Left lung (tissue), 4 donors: ENCODE measurements at regions not wholly inside any gene's neighbourhood (a gene's known extent, or its start where the extent isn't known, plus 50 kb on each side); places are given as distances from the start of the nearest gene placed in this dataset.
"Not testable (repeated sequence)": the region's sequence is repeated elsewhere in the genome, so short reads cannot be mapped to it uniquely, and the experiment has no call there.

ENCODE experiments used
- ATAC-seq: fragments of 200-7000 bp; cut with Tn5 transposase; one replicate; pipeline ENCODE4 v1.9.1; 2020; ENCODE audit warnings: moderate library complexity
- DNase-seq, 4 donors: peaks; one replicate each; pipeline ENCODE4 v3.0.0-alpha.2; 2013 to 2020
- H3K27ac ChIP-seq, 2 donors: fragments of 200-600 bp; sonication (generic) in 1 of 2; one replicate each; pipeline versions ENCODE4 v1.5.0 to v1.8.0; 2020 to 2021
- H3K27me3 ChIP-seq, 2 donors: fragments of 200-600 bp; sonication (generic) in 1 of 2; one replicate each; pipeline versions ENCODE4 v1.5.0 to v1.8.0; 2020 to 2021
- H3K36me3 ChIP-seq, 2 donors: fragments of 200-600 bp; sonication (generic) in 1 of 2; one replicate each; pipeline versions ENCODE4 v1.5.0 to v1.8.0; 2020 to 2021
- H3K4me1 ChIP-seq, 2 donors: fragments of 200-600 bp; one replicate each; pipeline ENCODE4 v1.8.0; 2021
- H3K4me3 ChIP-seq, 2 donors: fragments of 200-600 bp; sonication (generic) in 1 of 2; one replicate each; pipeline versions ENCODE4 v1.5.0 to v1.8.0; 2020 to 2021; ENCODE audit warnings: mild to moderate bottlenecking in 1 of 2
- H3K9me3 ChIP-seq, 2 donors: fragments of 200-600 bp; sonication (generic) in 1 of 2; one replicate each; pipeline versions ENCODE4 v1.5.0 to v1.8.0; 2020 to 2021
- CTCF ChIP-seq, 2 donors: fragments of 200-600 bp; sonication (generic) in 1 of 2; IDR thresholded peaks; one replicate each; pipeline versions ENCODE4 v1.5.0 to v1.8.0; 2021; ENCODE audit warnings: antibody characterized with exemption in 2 of 2
- intact Hi-C, 2 donors: fragments of 100-400 bp; cut with DNase I; formaldehyde crosslinking; loops; one replicate each; pipeline versions ENCODE4 v1.11.2 to v1.14.2; 2022
- donor health status: DM: no; HTN: yes; CAD: no.
- donor health status: DM: no; HTN: no; CAD: no.

- H3K27me3 ChIP-seq: peaks cover 0 to 8% of the 10 kb centered on the region in 2 donors
- ATAC-seq: no peak
- H3K36me3 ChIP-seq: no peaks in the 10 kb centered on the region
- H3K4me1 ChIP-seq: no peaks in the 10 kb centered on the region
- H3K9me3 ChIP-seq: no peaks in the 10 kb centered on the region
- H3K27ac ChIP-seq: no peak overlapping the region
- peak in 1 of 4 donors; percentile 47 for DNase-seq
- intact Hi-C loops: no loop called here
- no peak for TF ChIP-seq CTCF (IDR thresholded peaks at IDR 0.05)
- no peak overlapping the region for H3K4me3 ChIP-seq
These were observed 124.6 kb downstream of the NXPE2 start for GRCh38 chr11:114802878-114803277.

GRCh38 chr11:114805431-114805830 lies 127.1 kb downstream of the NXPE2 start:
- not testable (repeated sequence) for ATAC-seq

GRCh38 chr11:114811971-114812370 lies 133.6 kb downstream of the NXPE2 start:
- Histone ChIP-seq H3K9me3 (no peaks in the 10 kb centered on the region), H3K36me3 (no peaks in the 10 kb centered on the region), H3K27me3 (peaks cover 0 to 3% of the 10 kb centered on the region in 2 donors), H3K4me3 (no peak overlapping the region), H3K4me1 (no peaks in the 10 kb centered on the region), H3K27ac (no peak overlapping the region)
- TF ChIP-seq CTCF (IDR thresholded peaks at IDR 0.05): no peak
- ATAC-seq: no peak
- DNase-seq: no peak
- intact Hi-C loops: no loop called here

More at GRCh38 chr11:114805431-114805830, 127.1 kb downstream of the NXPE2 start:
- H3K27me3 ChIP-seq, H3K9me3 ChIP-seq, intact Hi-C loops, H3K36me3 ChIP-seq, DNase-seq, H3K27ac ChIP-seq, H3K4me3 ChIP-seq, H3K4me1 ChIP-seq: not testable (repeated sequence)

- intact Hi-C loops: no loop called here
- H3K36me3 ChIP-seq: no peaks in the 10 kb centered on the region
- DNase-seq (no peak), ATAC-seq (no peak)
- H3K27me3 ChIP-seq: peaks cover 0 to 11% of the 10 kb centered on the region in 2 donors
- no peak for TF ChIP-seq CTCF (IDR thresholded peaks at IDR 0.05)
- no peaks in the 10 kb centered on the region for H3K4me1 ChIP-seq
- no peaks in the 10 kb centered on the region for H3K9me3 ChIP-seq
- H3K4me3 ChIP-seq: no peak overlapping the region
- no peak overlapping the region for H3K27ac ChIP-seq
These were observed 134.4 kb downstream of the NXPE2 start for GRCh38 chr11:114812733-114813132.

GRCh38 chr11:114813189-114813718 lies 134.9 kb downstream of the NXPE2 start:
- Histone ChIP-seq H3K36me3 (no peaks in the 10 kb centered on the region), H3K9me3 (no peaks in the 10 kb centered on the region), H3K4me3 (no peak overlapping the region), H3K27me3 (peaks cover 0 to 12% of the 10 kb centered on the region in 2 donors), H3K4me1 (no peaks in the 10 kb centered on the region), H3K27ac (no peak overlapping the region)
- ATAC-seq (no peak), DNase-seq (no peak)
- TF ChIP-seq CTCF (IDR thresholded peaks at IDR 0.05): no peak
- intact Hi-C loops: no loop called here

GRCh38 chr11:114815176-114815575 lies 136.8 kb downstream of the NXPE2 start:
- ATAC-seq: no peak
- peaks cover 0 to 12% of the 10 kb centered on the region in 2 donors for H3K27me3 ChIP-seq
- no peaks in the 10 kb centered on the region for H3K4me1 ChIP-seq
- H3K4me3 ChIP-seq: no peak overlapping the region
- H3K27ac ChIP-seq: no peak overlapping the region
- intact Hi-C loops: no loop called here
- H3K36me3 ChIP-seq: no peaks in the 10 kb centered on the region
- no peak for DNase-seq
- no peaks in the 10 kb centered on the region for H3K9me3 ChIP-seq
- TF ChIP-seq CTCF (IDR thresholded peaks at IDR 0.05): no peak
